Heart left ventricle (tissue), 13 donors: ENCODE measurements at regions not wholly inside any gene's neighbourhood (a gene's known extent, or its start where the extent isn't known, plus 50 kb on each side); places are given as distances from the start of the nearest gene placed in this dataset.

Experiments
- POLR2A ChIP-seq, 2 donors: fragments of 450-650 bp; IDR thresholded peaks; one replicate each; pipeline ENCODE4 v1.6.1; 2017; ENCODE audit warnings: antibody characterized with exemption in 2 of 2, mild to moderate bottlenecking in 2 of 2, moderate library complexity in 2 of 2
- TF ChIP-seq, protein P1 (sequence below), 12 donors: fragments of 200-600 bp; sonication (generic) in 4 of 12; IDR thresholded peaks; one replicate each; pipeline versions ENCODE4 v1.5.0 to v1.8.0; 2018 to 2022; ENCODE audit warnings: antibody characterized with exemption in 12 of 12, mild to moderate bottlenecking in 5 of 12
- donor health status: ischemic (EF 13 %, LVEDD 7.1; RV severe dilation, severe dysfunction).
- donor health status: DM: no; HTN: yes; CAD: no.
- donor health status: DM: no; HTN: no; CAD: no.
- donor health status: ischemic (EF 25% LVEDD 6.9; RV normal size, moderate dysfunction).
- donor health status: ischemic (EF 25% LVEDD 5.7; RV mildly dilated, moderate dysfunction).
- donor health status: ischemic (EF 35%, LVEDD 5.7; RV mildly dilated, moderate dysfunction).
- donor health status: nonischemic (EF 11% LVEDD 7.7; RV severe dilation, severe dysfunction).
- donor health status: DM: yes; HTN: yes; CAD: no.
- donor health status: PGD.
- donor health status: ischemic (EF 29% LVEDD 5.4; RV normal size, mild dysfunction).
- donor health status: nonischemic (EF 23%, LVEDD 6.1; RV moderate dilation, normal function).

DNA sequence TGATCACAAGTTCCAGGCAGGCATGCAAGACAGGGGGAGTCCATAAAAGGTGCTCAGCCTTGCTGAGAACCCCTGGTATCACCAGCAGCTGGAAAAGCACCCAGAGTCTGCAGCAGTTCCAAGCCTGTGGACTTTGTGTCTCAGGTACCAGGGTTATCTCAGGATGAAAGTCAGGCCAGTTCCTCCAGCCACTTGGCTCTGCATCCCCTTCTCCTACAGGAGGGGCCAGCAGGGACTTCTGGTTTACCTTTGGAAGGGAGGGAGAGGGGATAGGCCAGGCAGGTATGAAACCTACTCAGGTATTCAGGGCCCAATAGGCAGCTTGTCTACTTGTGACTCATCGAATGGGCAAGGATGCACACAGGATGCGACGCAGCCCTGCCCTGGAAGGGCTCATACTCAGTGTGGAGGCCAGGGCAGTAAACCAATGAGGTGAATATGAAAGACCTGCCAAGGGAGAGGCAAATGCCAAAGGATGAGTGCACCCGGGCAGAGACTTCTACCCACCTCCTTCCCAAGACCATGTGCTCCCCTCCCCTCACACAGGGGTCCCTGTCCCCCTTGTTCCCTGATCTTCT lies 148.2 kb downstream of the SLC38A6 start:
- no peak for TF ChIP-seq POLR2A (IDR thresholded peaks at IDR 0.05)
- TF ChIP-seq, protein P1, sequence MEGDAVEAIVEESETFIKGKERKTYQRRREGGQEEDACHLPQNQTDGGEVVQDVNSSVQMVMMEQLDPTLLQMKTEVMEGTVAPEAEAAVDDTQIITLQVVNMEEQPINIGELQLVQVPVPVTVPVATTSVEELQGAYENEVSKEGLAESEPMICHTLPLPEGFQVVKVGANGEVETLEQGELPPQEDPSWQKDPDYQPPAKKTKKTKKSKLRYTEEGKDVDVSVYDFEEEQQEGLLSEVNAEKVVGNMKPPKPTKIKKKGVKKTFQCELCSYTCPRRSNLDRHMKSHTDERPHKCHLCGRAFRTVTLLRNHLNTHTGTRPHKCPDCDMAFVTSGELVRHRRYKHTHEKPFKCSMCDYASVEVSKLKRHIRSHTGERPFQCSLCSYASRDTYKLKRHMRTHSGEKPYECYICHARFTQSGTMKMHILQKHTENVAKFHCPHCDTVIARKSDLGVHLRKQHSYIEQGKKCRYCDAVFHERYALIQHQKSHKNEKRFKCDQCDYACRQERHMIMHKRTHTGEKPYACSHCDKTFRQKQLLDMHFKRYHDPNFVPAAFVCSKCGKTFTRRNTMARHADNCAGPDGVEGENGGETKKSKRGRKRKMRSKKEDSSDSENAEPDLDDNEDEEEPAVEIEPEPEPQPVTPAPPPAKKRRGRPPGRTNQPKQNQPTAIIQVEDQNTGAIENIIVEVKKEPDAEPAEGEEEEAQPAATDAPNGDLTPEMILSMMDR (IDR thresholded peaks at IDR 0.05), result no peak
